H1 (cell line): ENCODE measurements at regions not wholly inside any gene's neighbourhood (a gene's known extent, or its start where the extent isn't known, plus 50 kb on each side); places are given as distances from the start of the nearest gene placed in this dataset.

Experiments used
- CTCF ChIA-PET: fragments of 300-600 bp; sonication (Branson Sonifier 250); formaldehyde crosslinking; loops from one replicate; lab custom pipeline; 2021; ENCODE audit not compliant: partially characterized antibody; lab: Charles Lee
- POLR2A ChIA-PET: fragments of 300-600 bp; sonication (Branson Sonifier 250); formaldehyde crosslinking; loops from one replicate; lab custom pipeline; 2021; ENCODE audit warnings: inconsistent platforms; ENCODE audit not compliant: partially characterized antibody; lab: Charles Lee
- DNase-seq, 2 experiments: peaks; one replicate each; pipeline versions ENCODE4 v3.0.0 to v3.0.0-alpha.2; 2010 to 2022; ENCODE audit warnings: low spot score in 2 of 2, low read depth in 1 of 2, mixed read lengths in 1 of 2
- FAIRE-seq: peaks from 2 replicates; lab custom pipeline; 2011; peaks lifted over from hg19 to GRCh38; lab: Jason Lieb, UNC
- H2AFZ ChIP-seq: 2 replicates; pipeline ENCODE4 v1.8.1; 2012; ENCODE audit warnings: low read length, inconsistent platforms
- H2AK5ac ChIP-seq: 2 replicates; pipeline ENCODE4 v1.6.1; 2013; ENCODE audit warnings: low read depth, low read length
- H2BK120ac ChIP-seq: replicated peaks from 2 replicates; pipeline ENCODE3; 2013; ENCODE audit warnings: low read depth, low read length, inconsistent platforms
- H2BK12ac ChIP-seq: 2 replicates; pipeline ENCODE4 v1.6.1; 2013; ENCODE audit warnings: low read depth, low read length
- H2BK15ac ChIP-seq: 2 replicates; pipeline ENCODE4 v1.6.1; 2013; ENCODE audit warnings: low read length
- H2BK20ac ChIP-seq: 2 replicates; pipeline ENCODE4 v1.6.1; 2013; ENCODE audit warnings: low read length
- H2BK5ac ChIP-seq: 2 replicates; pipeline ENCODE4 v1.6.1; 2013; ENCODE audit warnings: low read depth, low read length
- H3K14ac ChIP-seq: 2 replicates; pipeline ENCODE4 v1.6.1; 2013; ENCODE audit warnings: inconsistent platforms; ENCODE audit not compliant: insufficient read length
- H3K18ac ChIP-seq: 2 replicates; pipeline ENCODE4 v1.6.1; 2013; ENCODE audit warnings: low read length; ENCODE audit errors: extremely low read depth
- H3K23ac ChIP-seq: 2 replicates; pipeline ENCODE4 v1.6.1; 2013; ENCODE audit warnings: inconsistent platforms; ENCODE audit not compliant: insufficient read length
- H3K23me2 ChIP-seq: 2 replicates; pipeline ENCODE4 v1.6.1; 2013; ENCODE audit warnings: low read depth, low read length
- H3K27ac ChIP-seq: 2 replicates; pipeline ENCODE4 v1.6.1; 2011; ENCODE audit warnings: low read depth, low read length, inconsistent platforms
- H3K27me3 ChIP-seq, 4 experiments: replicated peaks in 1 of 4; 1 replicate in 1 of 4; 2 replicates in 3 of 4; pipeline versions ENCODE4 v1.6.1 to v1.8.1; 2011 to 2013; ENCODE audit warnings: low read length in 3 of 4, mild to moderate bottlenecking in 3 of 4, inconsistent platforms in 2 of 4, mixed read lengths in 2 of 4, moderate library complexity in 1 of 4; ENCODE audit not compliant: control insufficient read depth in 3 of 4, insufficient read depth in 3 of 4; ENCODE audit errors: extremely low read depth in 1 of 4
- H3K36me3 ChIP-seq, 4 experiments: 2 replicates each; pipeline versions ENCODE4 v1.6.1 to v1.8.1; 2011 to 2013; ENCODE audit warnings: mild to moderate bottlenecking in 4 of 4, low read length in 3 of 4, moderate library complexity in 2 of 4, control low read depth in 1 of 4, inconsistent platforms in 1 of 4; ENCODE audit not compliant: insufficient read depth in 4 of 4, control insufficient read depth in 2 of 4
- H3K4ac ChIP-seq: replicated peaks from 2 replicates; pipeline ENCODE3; 2013; ENCODE audit warnings: low read length, low read depth, mixed read lengths, inconsistent platforms; ENCODE audit not compliant: insufficient read length
- H3K4me1 ChIP-seq, 4 experiments: replicated peaks in 1 of 4; 1 replicate in 1 of 4; 2 replicates in 3 of 4; pipeline versions ENCODE4 v1.6.1 to v1.8.1; 2011 to 2013; ENCODE audit warnings: low read length in 3 of 4, inconsistent platforms in 2 of 4, mixed read lengths in 1 of 4; ENCODE audit not compliant: insufficient read depth in 4 of 4, control insufficient read depth in 3 of 4
- H3K4me2 ChIP-seq, 2 experiments: 2 replicates each; pipeline versions ENCODE4 v1.6.1 to v1.8.1; 2011 to 2013; ENCODE audit warnings: low read depth in 2 of 2, low read length in 2 of 2, control low read depth in 1 of 2, inconsistent platforms in 1 of 2, mild to moderate bottlenecking in 1 of 2; ENCODE audit not compliant: insufficient read depth in 1 of 2
- H3K4me3 ChIP-seq, 4 experiments: fragments of 200-600, 300-600 bp in 1 of 4; sonication (generic), shearing (Covaris generic), sonication (Bioruptor Twin) in 1 of 4; 2 replicates each; pipeline versions ENCODE4 v1.5.1 to v1.8.1; 2011 to 2016; ENCODE audit warnings: low read length in 4 of 4, low read depth in 3 of 4, control low read depth in 2 of 4, inconsistent platforms in 2 of 4, mild to moderate bottlenecking in 2 of 4, mixed read lengths in 1 of 4, moderate library complexity in 1 of 4; ENCODE audit not compliant: insufficient read depth in 2 of 4; ENCODE audit errors: extremely low read depth in 1 of 4
- H3K56ac ChIP-seq: replicated peaks from 2 replicates; pipeline ENCODE3; 2013; ENCODE audit warnings: low read depth, mild to moderate bottlenecking, mixed read lengths, low read length, inconsistent platforms; ENCODE audit not compliant: insufficient read length
- H3K79me1 ChIP-seq: 2 replicates; pipeline ENCODE4 v1.6.1; 2013; ENCODE audit warnings: low read depth, low read length, control low read depth
- H3K79me2 ChIP-seq, 2 experiments: 2 replicates each; pipeline versions ENCODE4 v1.6.1 to v1.8.1; 2012 to 2013; ENCODE audit warnings: low read length in 2 of 2, mild to moderate bottlenecking in 2 of 2, inconsistent platforms in 1 of 2; ENCODE audit not compliant: insufficient read depth in 2 of 2, control insufficient read depth in 1 of 2
- H3K9ac ChIP-seq, 4 experiments: replicated peaks in 1 of 4; 1 replicate in 1 of 4; 2 replicates in 3 of 4; pipeline versions ENCODE4 v1.6.1 to v1.8.1; 2011 to 2013; ENCODE audit warnings: low read depth in 3 of 4, low read length in 3 of 4, control low read depth in 2 of 4, mild to moderate bottlenecking in 2 of 4, moderate library complexity in 2 of 4, inconsistent platforms in 1 of 4; ENCODE audit errors: extremely low read depth in 1 of 4
- H3K9me3 ChIP-seq, 2 experiments: 2 replicates each; pipeline versions ENCODE4 v1.6.1 to v1.8.1; 2012 to 2013; ENCODE audit warnings: mild to moderate bottlenecking in 2 of 2, moderate library complexity in 2 of 2, control low read depth in 1 of 2, inconsistent platforms in 1 of 2, low read depth in 1 of 2, low read length in 1 of 2, mixed read lengths in 1 of 2; ENCODE audit not compliant: insufficient read depth in 2 of 2
- H4K20me1 ChIP-seq, 2 experiments: replicated peaks in 1 of 2; 2 replicates each; pipeline versions ENCODE3 to v1.8.1; 2011 to 2013; ENCODE audit warnings: inconsistent platforms in 2 of 2, low read length in 2 of 2, mild to moderate bottlenecking in 1 of 2; ENCODE audit not compliant: insufficient read depth in 2 of 2, control insufficient read depth in 1 of 2
- H4K5ac ChIP-seq: 2 replicates; pipeline ENCODE4 v1.6.1; 2013; ENCODE audit warnings: low read length, low read depth, mixed read lengths, inconsistent platforms; ENCODE audit not compliant: insufficient read length
- H4K8ac ChIP-seq: 2 replicates; pipeline ENCODE4 v1.8.0; 2013; ENCODE audit warnings: mild to moderate bottlenecking, moderate library complexity, low read length, inconsistent platforms; ENCODE audit not compliant: insufficient read depth; ENCODE audit errors: extremely low read depth
- H4K91ac ChIP-seq: replicated peaks from 2 replicates; pipeline ENCODE3; 2013; ENCODE audit warnings: low read length, mixed read lengths, inconsistent platforms; ENCODE audit not compliant: insufficient read length
- ASH2L ChIP-seq: fragments of 200-600, 300-600 bp; sonication (generic); IDR thresholded peaks from one replicate; pipeline ENCODE4 v1.7.1; 2017; ENCODE audit warnings: low read length
- CBX8 ChIP-seq: fragments of 300-800, 300-1000 bp; sonication (generic); IDR thresholded peaks from 2 replicates; pipeline ENCODE4 v1.7.1; 2016; ENCODE audit warnings: low read depth, low read length, borderline replicate concordance
- HDAC2 ChIP-seq, 2 experiments: fragments of 300-600 bp in 1 of 2; sonication (generic) in 1 of 2; IDR thresholded peaks; 2 replicates each; pipeline ENCODE4 v1.6.1; 2011 to 2012; ENCODE audit warnings: low read depth in 2 of 2, low read length in 2 of 2, mild to moderate bottlenecking in 2 of 2, moderate library complexity in 2 of 2, borderline replicate concordance in 1 of 2, inconsistent platforms in 1 of 2
- KDM1A ChIP-seq: fragments of 200-600, 300-600 bp; sonication (generic); IDR thresholded peaks from 2 replicates; pipeline ENCODE4 v1.7.1; 2016; ENCODE audit warnings: mild to moderate bottlenecking, low read length, borderline replicate concordance
- KDM4A ChIP-seq: IDR thresholded peaks from one replicate; pipeline ENCODE4 v1.7.1; 2012; ENCODE audit warnings: low read depth, mild to moderate bottlenecking, moderate library complexity, low read length, inconsistent platforms; ENCODE audit not compliant: severe bottlenecking
- MAFK ChIP-seq: IDR thresholded peaks from 2 replicates; pipeline ENCODE4 v1.6.1; 2012; ENCODE audit warnings: low read depth, mild to moderate bottlenecking, improper control_type of control experiment, low read length
- WGBS, 2 experiments: shearing (Covaris generic) in 1 of 2; methylation state at CpG; one replicate each; pipeline versions ENCODE4 v1.1.6 to v1.1.7; 2013 to 2015; ENCODE audit warnings: low lambda C conversion rate in 2 of 2, mixed read lengths in 2 of 2, inconsistent platforms in 1 of 2, low coverage in 1 of 2, missing lambda C conversion rate in 1 of 2; ENCODE audit not compliant: insufficient replicate concordance in 2 of 2, insufficient coverage in 1 of 2, insufficient read length in 1 of 2; ENCODE audit errors: extremely low coverage in 1 of 2, missing lambda C conversion rate in 1 of 2; 5-methylcytosine and 5-hydroxymethylcytosine counted together

- 88% methylated on average over 5 of the region's 5 CpGs; no CpG with 5 or more reads in 1 of the 2 experiments for WGBS, 2 experiments
These were observed 87.8 kb upstream of the BTG1 start for GRCh38 chr12:92233346-92234015.

More at GRCh38 chr12:92233346-92234015, 87.8 kb upstream of the BTG1 start:
- H2BK5ac ChIP-seq: no peak overlapping the region
- no peaks in the 10 kb centered on the region for H3K23me2 ChIP-seq
- DNase-seq: no peak
- no peak overlapping the region for H2BK12ac ChIP-seq
- no peak overlapping the region for H3K14ac ChIP-seq
- no peak overlapping the region for H2BK120ac ChIP-seq
- peaks cover 0 to 1% of the 10 kb centered on the region in 2 experiments for H4K20me1 ChIP-seq
- no peak overlapping the region for H3K4ac ChIP-seq
- TF ChIP-seq ASH2L (no peak), CBX8 (no peak), HDAC2 (IDR thresholded peaks at IDR 0.05; ENCODE audit: borderline replicate concordance in 1 of 2, low read depth in 2 of 2, low read length in 2 of 2) (no peak), KDM1A (no peak), KDM4A (no peak), MAFK (no peak)
- TF ChIP-seq, all 59 proteins: peak for 0
- ChIA-PET POLR2A (no interaction called here), CTCF (no interaction called here)
- Histone ChIP-seq H4K91ac (no peak overlapping the region), H3K79me2 (no peaks in the 10 kb centered on the region), H2BK15ac (no peak overlapping the region), H4K8ac (no peak overlapping the region), H2AFZ (no peak overlapping the region), H3K9me3 (no peaks in the 10 kb centered on the region), H4K5ac (no peak overlapping the region), H3K56ac (no peak overlapping the region), H2BK20ac (no peak overlapping the region), H3K4me1 (no peaks in the 10 kb centered on the region), H3K9ac (no peak overlapping the region), H3K23ac (no peak overlapping the region), H2AK5ac (no peak overlapping the region), H3K27me3 (no peaks in the 10 kb centered on the region), H3K4me2 (no peak overlapping the region), H3K27ac (no peak overlapping the region), H3K18ac (no peak overlapping the region), H3K4me3 (no peak overlapping the region), H3K79me1 (no peaks in the 10 kb centered on the region), H3K36me3 (no peaks in the 10 kb centered on the region)
- no peak for FAIRE-seq
